HG02943 (cell line): ENCODE measurements at regions not wholly inside any gene's neighbourhood (a gene's known extent, or its start where the extent isn't known, plus 50 kb on each side); places are given as distances from the start of the nearest gene placed in this dataset.

Experiments
- ATAC-seq: cut with Tn5 transposase; IDR thresholded peaks from one replicate; pipeline ENCODE4 v1.9.1; 2021; ENCODE audit warnings: mild to moderate bottlenecking, low read depth, moderate library complexity; ENCODE audit not compliant: unreplicated experiment

DNA sequence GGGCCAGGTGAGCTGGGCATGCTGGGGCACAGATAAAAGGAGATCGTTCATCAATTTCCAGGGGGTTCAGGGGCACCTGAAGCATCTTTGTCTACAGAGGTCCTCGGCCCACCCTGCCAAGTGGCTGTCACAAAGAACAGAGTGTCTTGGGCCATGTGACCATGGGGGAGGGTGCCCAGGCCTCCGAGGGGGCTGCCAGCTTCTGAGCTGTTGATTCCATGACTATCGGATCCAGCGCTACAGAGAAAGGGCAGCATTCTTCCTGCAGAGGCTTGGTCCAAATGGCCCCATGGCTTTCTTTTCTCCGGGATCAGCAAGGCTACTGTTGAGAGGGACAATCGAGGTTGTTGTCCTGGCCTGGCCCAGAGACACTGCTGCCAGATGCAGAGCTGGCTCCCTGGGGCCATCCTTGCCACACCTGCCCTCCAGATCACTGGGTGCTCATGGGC lies 289.2 kb downstream of the ZSWIM6 start:
- ATAC-seq = no peak

- ATAC-seq = no peak
These were observed 290.1 kb downstream of the ZSWIM6 start for GRCh38 chr5:61622156-61622555.

DNA sequence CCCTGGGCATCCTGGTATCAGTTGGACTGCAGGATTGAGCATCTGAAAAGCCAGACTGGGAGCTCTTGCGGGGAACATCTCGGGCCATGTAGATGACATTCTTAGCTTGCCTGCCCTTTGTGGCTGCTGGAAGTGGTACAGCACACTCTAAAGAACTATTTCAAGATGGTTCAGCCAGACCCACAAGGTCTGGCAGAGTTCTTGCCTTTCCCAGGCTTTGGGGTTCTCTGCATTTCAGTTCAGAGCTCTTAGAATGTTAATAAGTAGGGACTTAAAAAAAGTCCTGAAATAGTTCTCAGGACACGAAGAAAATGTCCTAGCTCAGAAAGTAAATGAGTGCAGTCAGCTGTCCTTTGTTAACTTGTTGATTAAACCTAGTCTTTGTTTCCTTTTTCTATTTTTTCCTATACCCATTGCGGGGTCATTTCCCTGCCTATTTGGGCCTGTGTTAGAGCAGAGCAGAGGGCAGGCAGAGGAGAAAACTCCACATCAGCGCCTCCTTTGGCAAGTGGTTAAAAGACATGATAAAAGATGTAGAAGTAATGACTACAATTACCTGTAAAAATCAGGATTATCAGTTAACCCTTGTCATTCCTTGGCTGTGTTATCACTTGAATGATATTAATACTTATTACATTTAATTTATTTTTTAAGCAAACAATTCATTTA lies 291.5 kb downstream of the ZSWIM6 start:
- no peak for ATAC-seq

- ATAC-seq = no peak
These were observed 292.6 kb downstream of the ZSWIM6 start for GRCh38 chr5:61624553-61625136.

DNA sequence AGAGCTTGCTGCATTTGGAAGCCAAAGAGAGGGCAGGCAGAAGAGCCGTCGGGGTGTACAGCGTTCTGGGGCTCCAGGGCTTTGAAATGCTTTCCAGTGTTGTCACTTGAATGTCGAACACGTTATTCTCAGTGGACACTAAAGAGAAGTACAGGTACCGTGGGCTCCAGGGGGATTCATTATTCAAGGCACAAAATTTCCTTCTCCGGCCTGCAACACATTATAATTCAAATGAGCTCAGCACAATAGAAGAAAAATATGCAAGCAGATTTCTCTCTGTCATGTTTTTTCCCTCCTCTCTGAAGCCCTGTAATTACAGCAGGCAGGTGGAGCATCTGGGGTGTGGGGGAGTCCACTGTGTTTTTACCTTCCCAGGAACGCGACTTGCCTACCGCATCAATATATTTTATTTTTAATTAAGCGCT lies 293.1 kb downstream of the ZSWIM6 start:
- no peak for ATAC-seq

- no peak for ATAC-seq
These were observed 293.9 kb downstream of the ZSWIM6 start for GRCh38 chr5:61625681-61626621.

DNA sequence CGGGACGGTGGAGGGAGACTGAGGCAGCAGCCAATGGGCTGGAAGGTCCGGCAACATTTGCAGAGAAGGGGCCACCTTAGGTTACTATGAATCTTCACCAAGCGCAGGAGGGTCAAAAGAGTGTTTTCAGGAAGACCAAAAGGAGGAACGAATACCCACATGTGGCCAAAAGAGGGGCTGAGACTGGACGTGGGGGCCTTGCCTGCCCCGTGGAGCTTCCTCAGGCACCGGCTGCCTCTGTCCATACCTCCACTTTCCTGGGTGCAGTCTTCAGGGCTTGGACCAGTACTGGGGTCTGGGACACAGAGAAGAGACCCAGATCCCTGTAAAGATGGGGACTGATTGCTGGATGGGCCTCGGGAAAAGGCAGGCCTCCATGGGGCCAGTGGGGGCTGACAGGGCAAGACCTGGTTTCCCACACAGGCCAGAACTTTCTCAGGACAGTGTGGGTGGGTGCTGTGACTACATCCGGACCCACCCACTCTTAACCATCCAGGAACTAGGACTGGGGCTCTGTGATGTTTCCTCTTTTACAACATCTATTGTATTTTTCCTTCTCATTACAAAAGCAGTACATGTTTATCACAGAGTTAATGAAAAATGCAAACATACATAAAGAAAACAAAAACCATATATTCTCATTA lies 294.7 kb downstream of the ZSWIM6 start:
- no peak for ATAC-seq

DNA sequence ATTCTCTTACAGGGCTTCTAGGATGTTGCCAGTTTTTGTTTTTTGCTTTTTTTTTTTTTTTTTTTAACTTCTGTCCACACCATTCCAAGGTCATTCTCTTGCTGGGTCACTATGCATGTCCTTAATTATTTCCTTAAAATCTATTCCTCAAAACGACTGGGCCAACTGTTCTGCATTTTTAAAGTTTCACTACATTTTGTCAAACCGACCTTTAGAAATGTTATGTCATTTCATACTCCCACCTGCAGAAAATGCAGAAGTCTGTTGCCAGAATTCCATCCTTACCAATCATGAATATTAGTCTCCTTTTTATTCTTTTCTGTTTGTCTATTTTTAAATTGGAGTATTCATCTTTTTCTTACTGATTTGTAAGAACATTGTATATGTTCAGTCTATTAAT lies 295.5 kb downstream of the ZSWIM6 start:
- no peak for ATAC-seq

DNA sequence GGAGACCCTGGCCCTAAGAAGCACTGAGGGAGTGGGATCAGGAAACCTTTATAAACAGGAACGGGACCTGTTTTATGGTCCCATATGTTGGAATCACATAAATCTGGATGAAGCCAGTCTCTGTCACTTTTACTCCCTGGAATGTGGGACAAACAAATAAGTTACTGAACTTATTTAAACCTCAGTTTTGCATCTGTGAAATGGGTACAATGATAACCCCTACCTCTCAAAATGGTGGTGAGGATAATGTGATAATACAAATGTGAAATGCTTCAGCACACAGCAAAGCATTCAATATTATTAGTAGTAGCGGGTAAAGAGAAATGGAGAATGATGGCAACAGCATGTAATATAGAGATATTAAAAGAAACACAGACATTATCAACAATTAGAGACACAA lies 298.9 kb downstream of the ZSWIM6 start:
- no peak for ATAC-seq

- no peak for ATAC-seq
These were observed 299.4 kb downstream of the ZSWIM6 start for GRCh38 chr5:61631438-61631941.

DNA sequence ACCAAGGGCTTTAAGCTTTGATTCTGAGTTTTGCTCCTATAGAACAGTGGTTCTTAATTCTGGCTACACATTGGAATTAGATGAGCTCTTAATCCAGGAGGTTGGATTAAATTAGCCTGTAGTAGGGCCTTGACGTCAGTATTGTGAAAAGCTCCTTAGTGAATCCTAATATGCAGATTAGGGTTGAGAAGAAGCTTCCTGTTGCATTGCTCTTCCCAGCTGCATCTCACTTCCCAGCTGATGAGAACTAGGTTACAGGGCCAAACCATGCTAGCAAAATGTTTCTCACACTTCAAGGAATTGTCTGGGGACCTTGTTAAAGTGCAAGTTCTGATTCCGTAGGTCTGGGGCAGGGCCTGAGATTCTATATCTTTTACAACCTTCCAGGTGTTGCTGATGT lies 300.0 kb downstream of the ZSWIM6 start:
- no peak for ATAC-seq

DNA sequence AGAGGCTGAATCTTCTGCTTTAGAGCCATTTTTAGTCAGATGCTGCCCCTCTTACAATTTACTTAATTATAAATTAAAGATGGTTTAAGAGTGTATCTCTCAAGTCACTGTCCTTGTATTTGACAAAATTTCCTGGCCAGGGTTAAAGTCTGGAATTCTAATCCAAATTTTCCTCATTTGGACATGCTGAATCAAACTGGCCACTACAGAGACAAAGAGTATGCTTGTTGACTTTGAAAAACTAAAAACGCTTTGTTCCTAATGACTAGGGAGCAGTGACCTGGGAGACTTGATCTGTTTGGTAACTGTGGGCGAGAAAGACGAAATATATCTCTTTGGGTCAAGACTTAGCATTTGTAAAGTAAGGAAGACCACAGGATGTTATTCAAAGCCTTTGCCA lies 303.2 kb downstream of the ZSWIM6 start:
- no peak for ATAC-seq

DNA sequence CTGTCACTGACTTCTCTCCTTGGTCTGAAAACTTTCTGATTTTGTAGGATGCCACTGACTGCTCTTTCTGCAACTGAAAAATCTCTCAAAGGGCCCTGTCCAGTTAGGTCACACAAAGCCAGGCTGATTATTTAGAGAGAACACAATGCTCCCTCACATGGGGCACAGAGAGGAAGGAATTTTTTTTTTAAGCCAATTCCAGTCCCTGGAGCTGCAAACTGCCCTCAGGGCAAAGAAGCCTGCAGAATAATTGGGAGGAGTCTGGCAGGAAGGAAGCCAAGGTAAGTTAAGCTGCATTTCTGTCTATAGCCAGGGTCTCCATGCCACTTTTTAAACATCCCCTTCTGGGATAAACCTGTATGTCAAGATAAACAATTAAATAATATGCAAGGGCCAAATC lies 305.5 kb downstream of the ZSWIM6 start:
- ATAC-seq = no peak

GRCh38 chr5:61638476-61638875 lies 306.4 kb downstream of the ZSWIM6 start:
- ATAC-seq = no peak

GRCh38 chr5:61640179-61641021 lies 308.3 kb downstream of the ZSWIM6 start:
- ATAC-seq = no peak

- no peak for ATAC-seq
These were observed 309.9 kb downstream of the ZSWIM6 start for GRCh38 chr5:61641748-61642565.

- no peak for ATAC-seq
These were observed 315.6 kb downstream of the ZSWIM6 start for GRCh38 chr5:61647672-61648071.

DNA sequence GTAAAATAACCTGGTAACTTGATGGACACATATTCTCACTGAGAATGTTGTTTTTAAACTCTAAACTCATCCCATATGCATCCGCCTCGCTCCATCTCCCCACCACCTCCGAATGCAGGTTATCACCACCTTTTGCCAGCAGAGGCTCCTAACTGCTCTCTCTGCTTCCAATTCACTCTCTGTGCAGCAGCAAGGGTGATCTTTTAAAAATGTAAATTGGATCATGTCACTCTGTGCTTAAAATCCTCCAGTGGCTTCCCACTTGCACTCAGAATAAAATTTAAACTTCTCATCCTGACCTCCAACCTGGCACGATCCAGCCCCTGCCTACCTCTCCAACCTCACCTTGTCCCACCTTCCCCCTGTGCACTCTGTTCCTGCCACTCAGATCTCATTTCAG lies 317.2 kb downstream of the ZSWIM6 start:
- no peak for ATAC-seq

- no peak for ATAC-seq
These were observed 317.9 kb downstream of the ZSWIM6 start for GRCh38 chr5:61649971-61650370.
